H1 (cell line): ENCODE measurements at regions not wholly inside any gene's neighbourhood (a gene's known extent, or its start where the extent isn't known, plus 50 kb on each side); places are given as distances from the start of the nearest gene placed in this dataset.

Source experiments
- CTCF ChIA-PET: fragments of 300-600 bp; sonication (Branson Sonifier 250); formaldehyde crosslinking; loops from one replicate; lab custom pipeline; 2021; ENCODE audit not compliant: partially characterized antibody; lab: Charles Lee
- POLR2A ChIA-PET: fragments of 300-600 bp; sonication (Branson Sonifier 250); formaldehyde crosslinking; loops from one replicate; lab custom pipeline; 2021; ENCODE audit warnings: inconsistent platforms; ENCODE audit not compliant: partially characterized antibody; lab: Charles Lee
- DNase-seq, 2 experiments: peaks; one replicate each; pipeline versions ENCODE4 v3.0.0 to v3.0.0-alpha.2; 2010 to 2022; ENCODE audit warnings: low spot score in 2 of 2, low read depth in 1 of 2, mixed read lengths in 1 of 2
- FAIRE-seq: peaks from 2 replicates; lab custom pipeline; 2011; peaks lifted over from hg19 to GRCh38; lab: Jason Lieb, UNC
- H2AFZ ChIP-seq: 2 replicates; pipeline ENCODE4 v1.8.1; 2012; ENCODE audit warnings: low read length, inconsistent platforms
- H2AK5ac ChIP-seq: 2 replicates; pipeline ENCODE4 v1.6.1; 2013; ENCODE audit warnings: low read depth, low read length
- H2BK120ac ChIP-seq: replicated peaks from 2 replicates; pipeline ENCODE3; 2013; ENCODE audit warnings: low read depth, low read length, inconsistent platforms
- H2BK12ac ChIP-seq: 2 replicates; pipeline ENCODE4 v1.6.1; 2013; ENCODE audit warnings: low read depth, low read length
- H2BK15ac ChIP-seq: 2 replicates; pipeline ENCODE4 v1.6.1; 2013; ENCODE audit warnings: low read length
- H2BK20ac ChIP-seq: 2 replicates; pipeline ENCODE4 v1.6.1; 2013; ENCODE audit warnings: low read length
- H2BK5ac ChIP-seq: 2 replicates; pipeline ENCODE4 v1.6.1; 2013; ENCODE audit warnings: low read depth, low read length
- H3K14ac ChIP-seq: 2 replicates; pipeline ENCODE4 v1.6.1; 2013; ENCODE audit warnings: inconsistent platforms; ENCODE audit not compliant: insufficient read length
- H3K18ac ChIP-seq: 2 replicates; pipeline ENCODE4 v1.6.1; 2013; ENCODE audit warnings: low read length; ENCODE audit errors: extremely low read depth
- H3K23ac ChIP-seq: 2 replicates; pipeline ENCODE4 v1.6.1; 2013; ENCODE audit warnings: inconsistent platforms; ENCODE audit not compliant: insufficient read length
- H3K23me2 ChIP-seq: 2 replicates; pipeline ENCODE4 v1.6.1; 2013; ENCODE audit warnings: low read depth, low read length
- H3K27ac ChIP-seq: 2 replicates; pipeline ENCODE4 v1.6.1; 2011; ENCODE audit warnings: low read depth, low read length, inconsistent platforms
- H3K27me3 ChIP-seq, 4 experiments: replicated peaks in 1 of 4; 1 replicate in 1 of 4; 2 replicates in 3 of 4; pipeline versions ENCODE4 v1.6.1 to v1.8.1; 2011 to 2013; ENCODE audit warnings: low read length in 3 of 4, mild to moderate bottlenecking in 3 of 4, inconsistent platforms in 2 of 4, mixed read lengths in 2 of 4, moderate library complexity in 1 of 4; ENCODE audit not compliant: control insufficient read depth in 3 of 4, insufficient read depth in 3 of 4; ENCODE audit errors: extremely low read depth in 1 of 4
- H3K36me3 ChIP-seq, 4 experiments: 2 replicates each; pipeline versions ENCODE4 v1.6.1 to v1.8.1; 2011 to 2013; ENCODE audit warnings: mild to moderate bottlenecking in 4 of 4, low read length in 3 of 4, moderate library complexity in 2 of 4, control low read depth in 1 of 4, inconsistent platforms in 1 of 4; ENCODE audit not compliant: insufficient read depth in 4 of 4, control insufficient read depth in 2 of 4
- H3K4ac ChIP-seq: replicated peaks from 2 replicates; pipeline ENCODE3; 2013; ENCODE audit warnings: low read length, low read depth, mixed read lengths, inconsistent platforms; ENCODE audit not compliant: insufficient read length
- H3K4me1 ChIP-seq, 4 experiments: replicated peaks in 1 of 4; 1 replicate in 1 of 4; 2 replicates in 3 of 4; pipeline versions ENCODE4 v1.6.1 to v1.8.1; 2011 to 2013; ENCODE audit warnings: low read length in 3 of 4, inconsistent platforms in 2 of 4, mixed read lengths in 1 of 4; ENCODE audit not compliant: insufficient read depth in 4 of 4, control insufficient read depth in 3 of 4
- H3K4me2 ChIP-seq, 2 experiments: 2 replicates each; pipeline versions ENCODE4 v1.6.1 to v1.8.1; 2011 to 2013; ENCODE audit warnings: low read depth in 2 of 2, low read length in 2 of 2, control low read depth in 1 of 2, inconsistent platforms in 1 of 2, mild to moderate bottlenecking in 1 of 2; ENCODE audit not compliant: insufficient read depth in 1 of 2
- H3K4me3 ChIP-seq, 4 experiments: fragments of 200-600, 300-600 bp in 1 of 4; sonication (generic), shearing (Covaris generic), sonication (Bioruptor Twin) in 1 of 4; 2 replicates each; pipeline versions ENCODE4 v1.5.1 to v1.8.1; 2011 to 2016; ENCODE audit warnings: low read length in 4 of 4, low read depth in 3 of 4, control low read depth in 2 of 4, inconsistent platforms in 2 of 4, mild to moderate bottlenecking in 2 of 4, mixed read lengths in 1 of 4, moderate library complexity in 1 of 4; ENCODE audit not compliant: insufficient read depth in 2 of 4; ENCODE audit errors: extremely low read depth in 1 of 4
- H3K56ac ChIP-seq: replicated peaks from 2 replicates; pipeline ENCODE3; 2013; ENCODE audit warnings: low read depth, mild to moderate bottlenecking, mixed read lengths, low read length, inconsistent platforms; ENCODE audit not compliant: insufficient read length
- H3K79me1 ChIP-seq: 2 replicates; pipeline ENCODE4 v1.6.1; 2013; ENCODE audit warnings: low read depth, low read length, control low read depth
- H3K79me2 ChIP-seq, 2 experiments: 2 replicates each; pipeline versions ENCODE4 v1.6.1 to v1.8.1; 2012 to 2013; ENCODE audit warnings: low read length in 2 of 2, mild to moderate bottlenecking in 2 of 2, inconsistent platforms in 1 of 2; ENCODE audit not compliant: insufficient read depth in 2 of 2, control insufficient read depth in 1 of 2
- H3K9ac ChIP-seq, 4 experiments: replicated peaks in 1 of 4; 1 replicate in 1 of 4; 2 replicates in 3 of 4; pipeline versions ENCODE4 v1.6.1 to v1.8.1; 2011 to 2013; ENCODE audit warnings: low read depth in 3 of 4, low read length in 3 of 4, control low read depth in 2 of 4, mild to moderate bottlenecking in 2 of 4, moderate library complexity in 2 of 4, inconsistent platforms in 1 of 4; ENCODE audit errors: extremely low read depth in 1 of 4
- H3K9me3 ChIP-seq, 2 experiments: 2 replicates each; pipeline versions ENCODE4 v1.6.1 to v1.8.1; 2012 to 2013; ENCODE audit warnings: mild to moderate bottlenecking in 2 of 2, moderate library complexity in 2 of 2, control low read depth in 1 of 2, inconsistent platforms in 1 of 2, low read depth in 1 of 2, low read length in 1 of 2, mixed read lengths in 1 of 2; ENCODE audit not compliant: insufficient read depth in 2 of 2
- H4K20me1 ChIP-seq, 2 experiments: replicated peaks in 1 of 2; 2 replicates each; pipeline versions ENCODE3 to v1.8.1; 2011 to 2013; ENCODE audit warnings: inconsistent platforms in 2 of 2, low read length in 2 of 2, mild to moderate bottlenecking in 1 of 2; ENCODE audit not compliant: insufficient read depth in 2 of 2, control insufficient read depth in 1 of 2
- H4K5ac ChIP-seq: 2 replicates; pipeline ENCODE4 v1.6.1; 2013; ENCODE audit warnings: low read length, low read depth, mixed read lengths, inconsistent platforms; ENCODE audit not compliant: insufficient read length
- H4K8ac ChIP-seq: 2 replicates; pipeline ENCODE4 v1.8.0; 2013; ENCODE audit warnings: mild to moderate bottlenecking, moderate library complexity, low read length, inconsistent platforms; ENCODE audit not compliant: insufficient read depth; ENCODE audit errors: extremely low read depth
- H4K91ac ChIP-seq: replicated peaks from 2 replicates; pipeline ENCODE3; 2013; ENCODE audit warnings: low read length, mixed read lengths, inconsistent platforms; ENCODE audit not compliant: insufficient read length
- KDM5A ChIP-seq: fragments of 200-600 bp; IDR thresholded peaks from 2 replicates; pipeline ENCODE4 v1.7.1; 2012; ENCODE audit warnings: mild to moderate bottlenecking, low read length, inconsistent platforms, mixed read lengths
- WGBS, 2 experiments: shearing (Covaris generic) in 1 of 2; methylation state at CpG; one replicate each; pipeline versions ENCODE4 v1.1.6 to v1.1.7; 2013 to 2015; ENCODE audit warnings: low lambda C conversion rate in 2 of 2, mixed read lengths in 2 of 2, inconsistent platforms in 1 of 2, low coverage in 1 of 2, missing lambda C conversion rate in 1 of 2; ENCODE audit not compliant: insufficient replicate concordance in 2 of 2, insufficient coverage in 1 of 2, insufficient read length in 1 of 2; ENCODE audit errors: extremely low coverage in 1 of 2, missing lambda C conversion rate in 1 of 2; 5-methylcytosine and 5-hydroxymethylcytosine counted together

- H4K91ac ChIP-seq, result no peak overlapping the region
- no peak overlapping the region for H2BK5ac ChIP-seq
- no peak overlapping the region for H3K4me3 ChIP-seq
- H3K36me3 ChIP-seq, result no peaks in the 10 kb centered on the region
- H2BK120ac ChIP-seq, result no peak overlapping the region
- H3K18ac ChIP-seq, result no peak overlapping the region
- H3K9me3 ChIP-seq, result no peaks in the 10 kb centered on the region
- no peak overlapping the region for H2AFZ ChIP-seq
- H3K79me2 ChIP-seq, result no peaks in the 10 kb centered on the region
- H3K14ac ChIP-seq, result no peak overlapping the region
- TF ChIP-seq KDM5A, result no peak
- H3K27me3 ChIP-seq, result no peaks in the 10 kb centered on the region
- H4K5ac ChIP-seq, result no peak overlapping the region
- no peaks in the 10 kb centered on the region for H3K4me1 ChIP-seq
- H2BK12ac ChIP-seq, result no peak overlapping the region
- no peaks in the 10 kb centered on the region for H3K79me1 ChIP-seq
- WGBS, 2 experiments, result 93% methylated on average over 3 of the region's 3 CpGs; no CpG with 5 or more reads in 1 of the 2 experiments
- H3K27ac ChIP-seq, result no peak overlapping the region
- CTCF ChIA-PET, result no interaction called here
- POLR2A ChIA-PET, result no interaction called here
- H3K23me2 ChIP-seq, result no peaks in the 10 kb centered on the region
- DNase-seq (no peak), FAIRE-seq (no peak)
- H3K23ac ChIP-seq, result no peak overlapping the region
- no peak overlapping the region for H2BK15ac ChIP-seq
- no peak overlapping the region for H2BK20ac ChIP-seq
- H4K8ac ChIP-seq, result no peak overlapping the region
- no peak overlapping the region for H3K4me2 ChIP-seq
- H3K56ac ChIP-seq, result no peak overlapping the region
- H4K20me1 ChIP-seq, result no peaks in the 10 kb centered on the region
- H3K9ac ChIP-seq, result no peak overlapping the region
- no peak overlapping the region for H2AK5ac ChIP-seq
- no peak overlapping the region for H3K4ac ChIP-seq
These were observed 275.7 kb downstream of the CCDC59 start for GRCh38 chr12:82082501-82082900.
